ENCODE measurements at regions not wholly inside any gene's neighbourhood (a gene's known extent, or its start where the extent isn't known, plus 50 kb on each side); places are given as distances from the start of the nearest gene placed in this dataset.

GRCh38 chr1:29677028-29678024 is 441.0 kb downstream of the PTPRU start:
- no peak for TF ChIP-seq TAF1 (IDR thresholded peaks at IDR 0.05; ENCODE audit: borderline replicate concordance, insufficient read depth, low read length)
- TF ChIP-seq POLR2AphosphoS5 (IDR thresholded peaks at IDR 0.05; ENCODE audit: low read depth, low read length) = no peak
- TF ChIP-seq SIN3A (IDR thresholded peaks at IDR 0.05; ENCODE audit: borderline replicate concordance, insufficient read depth, low read length) = no peak
- no peak for TF ChIP-seq FOXP2 (optimal IDR thresholded peaks at IDR 0.05; ENCODE audit: borderline replicate concordance, extremely low read depth, extremely low read length, insufficient read depth)
- TF ChIP-seq, protein P1, sequence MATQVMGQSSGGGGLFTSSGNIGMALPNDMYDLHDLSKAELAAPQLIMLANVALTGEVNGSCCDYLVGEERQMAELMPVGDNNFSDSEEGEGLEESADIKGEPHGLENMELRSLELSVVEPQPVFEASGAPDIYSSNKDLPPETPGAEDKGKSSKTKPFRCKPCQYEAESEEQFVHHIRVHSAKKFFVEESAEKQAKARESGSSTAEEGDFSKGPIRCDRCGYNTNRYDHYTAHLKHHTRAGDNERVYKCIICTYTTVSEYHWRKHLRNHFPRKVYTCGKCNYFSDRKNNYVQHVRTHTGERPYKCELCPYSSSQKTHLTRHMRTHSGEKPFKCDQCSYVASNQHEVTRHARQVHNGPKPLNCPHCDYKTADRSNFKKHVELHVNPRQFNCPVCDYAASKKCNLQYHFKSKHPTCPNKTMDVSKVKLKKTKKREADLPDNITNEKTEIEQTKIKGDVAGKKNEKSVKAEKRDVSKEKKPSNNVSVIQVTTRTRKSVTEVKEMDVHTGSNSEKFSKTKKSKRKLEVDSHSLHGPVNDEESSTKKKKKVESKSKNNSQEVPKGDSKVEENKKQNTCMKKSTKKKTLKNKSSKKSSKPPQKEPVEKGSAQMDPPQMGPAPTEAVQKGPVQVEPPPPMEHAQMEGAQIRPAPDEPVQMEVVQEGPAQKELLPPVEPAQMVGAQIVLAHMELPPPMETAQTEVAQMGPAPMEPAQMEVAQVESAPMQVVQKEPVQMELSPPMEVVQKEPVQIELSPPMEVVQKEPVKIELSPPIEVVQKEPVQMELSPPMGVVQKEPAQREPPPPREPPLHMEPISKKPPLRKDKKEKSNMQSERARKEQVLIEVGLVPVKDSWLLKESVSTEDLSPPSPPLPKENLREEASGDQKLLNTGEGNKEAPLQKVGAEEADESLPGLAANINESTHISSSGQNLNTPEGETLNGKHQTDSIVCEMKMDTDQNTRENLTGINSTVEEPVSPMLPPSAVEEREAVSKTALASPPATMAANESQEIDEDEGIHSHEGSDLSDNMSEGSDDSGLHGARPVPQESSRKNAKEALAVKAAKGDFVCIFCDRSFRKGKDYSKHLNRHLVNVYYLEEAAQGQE (IDR thresholded peaks at IDR 0.05; ENCODE audit: insufficient read depth in 1 of 2, low read depth in 2 of 2, low read length in 2 of 2) = no peak

DNA sequence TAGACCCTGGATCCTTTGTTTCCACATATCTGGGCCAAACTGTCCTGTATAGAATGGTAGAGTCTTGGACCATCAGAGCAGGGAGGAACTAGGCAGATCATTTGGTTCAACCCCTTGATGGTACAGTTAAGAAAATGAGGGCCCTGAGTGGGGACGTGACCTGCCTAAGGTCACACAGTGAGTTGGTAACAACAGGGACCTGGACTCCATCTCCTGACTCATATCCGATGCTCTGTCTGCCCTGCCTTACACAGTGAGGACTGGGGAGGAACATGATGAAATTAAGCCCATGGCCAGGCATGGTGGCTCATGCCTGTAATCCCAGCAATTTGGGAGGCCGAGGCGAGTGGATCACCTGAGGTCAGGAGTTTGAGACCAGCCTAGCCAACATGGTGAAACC is 440.2 kb downstream of the PTPRU start:
- TF ChIP-seq POLR2AphosphoS5 (IDR thresholded peaks at IDR 0.05; ENCODE audit: low read depth, low read length) (no peak), SIN3A (IDR thresholded peaks at IDR 0.05; ENCODE audit: borderline replicate concordance, insufficient read depth, low read length) (no peak), TAF1 (IDR thresholded peaks at IDR 0.05; ENCODE audit: borderline replicate concordance, insufficient read depth, low read length) (no peak), FOXP2 (optimal IDR thresholded peaks at IDR 0.05; ENCODE audit: borderline replicate concordance, extremely low read depth, extremely low read length, insufficient read depth) (no peak)
- TF ChIP-seq, protein P1 (IDR thresholded peaks at IDR 0.05; ENCODE audit: insufficient read depth in 1 of 2, low read depth in 2 of 2, low read length in 2 of 2) = no peak

DNA sequence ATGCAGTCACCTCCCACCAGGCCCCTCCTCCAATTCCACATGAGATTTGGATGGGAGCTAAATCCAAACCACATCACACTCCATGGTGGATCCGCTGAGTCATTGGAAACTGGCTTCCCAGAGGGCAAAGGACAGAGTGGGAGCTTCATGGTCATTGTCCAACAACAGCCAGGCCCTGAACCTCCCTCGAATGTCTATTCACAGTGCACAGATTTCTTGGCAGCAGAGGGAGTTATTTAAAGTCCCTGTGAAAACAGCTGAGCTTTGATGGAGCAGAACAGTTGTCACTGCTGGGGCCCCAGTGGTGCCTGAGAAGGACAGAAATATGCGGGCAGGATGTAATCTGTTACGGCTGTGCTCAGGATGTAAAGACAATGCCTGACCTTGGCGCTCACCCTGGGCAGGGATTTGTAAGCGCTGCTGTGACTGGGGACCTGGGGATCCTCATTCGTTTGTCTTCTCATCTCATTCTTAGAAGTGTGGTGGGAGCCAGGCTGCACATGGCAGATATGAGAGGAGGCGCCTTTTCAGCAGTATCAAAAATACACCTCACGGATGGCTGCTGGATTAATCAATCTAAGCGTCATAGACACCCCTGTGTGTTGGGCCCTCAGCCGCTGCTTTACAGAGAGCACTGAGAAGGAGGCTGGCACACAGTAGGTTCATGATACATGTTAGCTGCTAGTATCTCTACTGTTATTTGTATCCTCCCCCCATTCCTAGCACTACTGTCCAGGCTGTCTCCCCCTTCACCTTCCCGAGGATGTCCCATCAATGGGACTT is 439.4 kb downstream of the PTPRU start:
- TF ChIP-seq, protein P1 (IDR thresholded peaks at IDR 0.05; ENCODE audit: insufficient read depth in 1 of 2, low read depth in 2 of 2, low read length in 2 of 2) = no peak
- TF ChIP-seq TAF1 (IDR thresholded peaks at IDR 0.05; ENCODE audit: borderline replicate concordance, insufficient read depth, low read length) (no peak), POLR2AphosphoS5 (IDR thresholded peaks at IDR 0.05; ENCODE audit: low read depth, low read length) (no peak), FOXP2 (optimal IDR thresholded peaks at IDR 0.05; ENCODE audit: borderline replicate concordance, extremely low read depth, extremely low read length, insufficient read depth) (no peak), SIN3A (IDR thresholded peaks at IDR 0.05; ENCODE audit: borderline replicate concordance, insufficient read depth, low read length) (no peak)

GRCh38 chr1:29674627-29675326 is 438.5 kb downstream of the PTPRU start:
- TF ChIP-seq POLR2AphosphoS5 (IDR thresholded peaks at IDR 0.05; ENCODE audit: low read depth, low read length) = no peak
- TF ChIP-seq, protein P1 (IDR thresholded peaks at IDR 0.05; ENCODE audit: insufficient read depth in 1 of 2, low read depth in 2 of 2, low read length in 2 of 2) = no peak
- TF ChIP-seq SIN3A (IDR thresholded peaks at IDR 0.05; ENCODE audit: borderline replicate concordance, insufficient read depth, low read length) = no peak
- no peak for TF ChIP-seq FOXP2 (optimal IDR thresholded peaks at IDR 0.05; ENCODE audit: borderline replicate concordance, extremely low read depth, extremely low read length, insufficient read depth)
- no peak for TF ChIP-seq TAF1 (IDR thresholded peaks at IDR 0.05; ENCODE audit: borderline replicate concordance, insufficient read depth, low read length)

All from PFSK-1 (cell line).